Muscle of arm (tissue), 1 donor: ENCODE measurements at regions not wholly inside any gene's neighbourhood (a gene's known extent, or its start where the extent isn't known, plus 50 kb on each side); places are given as distances from the start of the nearest gene placed in this dataset.

Experiments used
- DNase-seq: peaks from one replicate; pipeline ENCODE4 v3.0.0-alpha.2; 2013

DNA sequence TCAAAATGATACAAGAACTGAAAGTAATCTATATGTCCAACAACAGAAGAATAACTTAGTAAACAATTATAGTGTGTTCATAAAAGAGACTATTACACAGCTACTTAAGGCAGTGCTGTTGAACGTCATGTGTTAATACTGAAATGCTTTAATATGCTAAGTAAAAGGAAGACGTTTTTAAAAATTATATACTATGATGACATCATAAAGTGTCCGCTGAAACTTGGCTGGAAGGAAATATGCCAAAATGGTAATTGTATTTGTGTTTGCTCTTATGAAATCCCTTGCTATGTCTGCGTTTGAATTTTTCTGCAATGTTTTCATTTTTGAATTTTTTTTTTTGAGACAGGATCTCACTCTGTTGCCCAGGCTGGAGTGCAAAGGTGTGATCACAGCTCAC is 679.3 kb downstream of the DHX35 start:
- DNase-seq: no peak

DNA sequence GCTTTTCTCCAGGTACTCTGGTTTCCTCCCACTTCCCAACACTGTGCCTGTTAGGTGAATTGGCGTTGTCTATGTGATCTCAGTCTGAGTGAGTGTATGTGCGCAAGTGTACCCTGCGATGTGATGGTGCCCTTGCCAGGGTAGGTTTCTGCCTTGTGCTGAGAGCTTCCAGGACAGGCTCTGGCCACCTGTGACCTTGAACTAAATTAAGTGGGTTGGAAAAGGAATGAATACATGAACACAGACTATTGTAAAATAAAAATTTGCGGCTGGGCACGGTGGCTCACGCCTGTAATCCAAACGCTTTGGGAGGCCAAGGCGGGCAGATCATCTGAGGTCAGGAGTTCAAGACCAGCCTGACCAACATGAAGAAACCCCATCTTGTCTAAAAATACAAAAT is 678.0 kb downstream of the DHX35 start:
- no peak for DNase-seq

DNA sequence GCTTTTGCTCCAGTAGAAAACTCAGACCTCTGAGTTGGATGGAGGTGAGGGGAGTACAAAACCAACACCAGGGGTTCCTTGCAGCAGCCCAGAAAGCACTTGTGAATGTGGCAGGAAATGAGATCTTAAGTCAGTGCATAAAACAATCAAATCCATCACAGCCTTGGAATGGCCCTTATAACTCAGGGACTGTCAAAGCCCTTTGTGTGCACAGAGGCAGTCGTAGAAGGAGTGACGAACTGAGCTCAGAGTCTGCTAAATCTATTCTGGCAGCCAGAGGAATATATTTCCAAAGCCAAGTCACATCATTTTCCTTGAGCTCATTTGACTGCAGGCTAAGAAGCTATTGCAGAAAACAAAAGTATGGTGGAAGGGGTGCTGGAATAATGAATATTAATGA is 676.6 kb downstream of the DHX35 start:
- DNase-seq: peak; percentile 66

DNA sequence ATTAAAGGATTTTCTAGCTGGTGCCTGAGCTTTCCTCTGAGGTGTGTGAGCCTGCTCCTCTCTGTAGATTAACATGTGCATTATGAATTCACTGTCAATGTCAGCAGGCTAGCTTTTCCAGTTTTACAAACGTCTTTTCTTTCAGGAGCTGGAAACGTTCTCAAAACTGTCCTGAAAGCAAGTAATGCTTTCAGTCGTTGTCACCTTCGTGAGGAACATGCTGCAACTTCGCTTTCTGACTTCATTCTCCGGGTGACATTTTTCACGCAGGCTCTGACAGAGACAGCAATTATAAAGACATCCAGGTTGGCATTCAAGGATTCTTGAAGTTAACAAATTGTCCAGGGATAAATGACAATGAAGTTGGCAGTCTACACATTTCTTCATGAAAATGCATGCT is 671.5 kb downstream of the DHX35 start:
- no peak for DNase-seq

DNA sequence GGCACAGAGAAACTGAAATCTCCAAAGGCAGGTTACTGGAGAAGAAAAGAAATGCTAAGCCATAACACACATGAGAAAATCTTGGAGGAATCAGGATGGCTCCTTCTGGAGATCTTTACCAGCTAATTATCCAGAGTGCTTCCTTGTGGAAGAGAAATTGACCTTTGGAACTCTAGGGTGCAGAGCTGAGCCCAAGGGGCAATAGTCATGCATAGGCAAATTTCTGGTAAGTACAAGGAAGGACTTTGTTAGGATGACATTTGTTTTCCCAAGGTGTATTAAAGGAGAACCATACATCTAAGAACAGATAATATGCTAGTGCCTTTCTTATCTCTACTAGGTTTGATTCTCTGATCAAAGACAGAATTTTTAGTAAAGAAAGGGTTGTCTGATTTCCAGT is 670.6 kb downstream of the DHX35 start:
- no peak for DNase-seq

DNA sequence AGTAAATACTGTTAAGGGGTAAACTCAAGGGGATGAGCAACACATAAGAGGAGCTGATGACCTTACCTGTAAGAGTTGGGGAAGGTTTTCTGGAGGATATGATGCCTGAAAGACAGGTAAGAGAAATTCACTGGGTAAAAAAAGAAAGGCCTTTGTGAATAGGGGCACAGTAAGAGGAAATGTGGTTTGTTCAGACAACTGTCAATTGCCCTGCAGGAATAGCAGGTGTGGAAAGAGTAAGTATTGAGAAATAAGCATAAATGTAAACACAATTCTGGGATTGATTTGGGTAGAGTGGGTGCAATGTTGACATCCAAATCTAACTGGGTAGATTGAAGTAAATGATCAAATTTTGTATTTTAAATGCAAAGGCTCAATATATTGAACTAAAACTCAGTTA is 670.0 kb downstream of the DHX35 start:
- no peak for DNase-seq

DNA sequence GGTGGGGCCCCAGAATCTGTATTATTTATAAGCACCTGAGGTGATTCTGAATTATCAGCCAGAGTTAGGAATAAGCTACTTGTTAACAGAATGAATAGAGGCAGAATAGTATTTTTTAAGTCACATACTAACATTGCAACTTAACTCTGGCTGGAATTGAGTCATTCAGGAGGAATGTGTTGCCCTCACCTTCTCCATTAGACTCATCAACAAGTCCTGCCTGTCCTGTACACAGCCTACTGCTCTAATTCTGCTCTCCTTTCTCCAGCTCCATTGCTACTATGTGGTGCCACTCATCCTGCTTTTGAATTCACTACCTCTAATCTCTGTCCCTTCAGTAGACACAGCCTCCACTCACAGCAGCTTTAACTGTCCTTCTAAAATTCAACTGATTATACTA is 669.4 kb downstream of the DHX35 start:
- DNase-seq: no peak

DNA sequence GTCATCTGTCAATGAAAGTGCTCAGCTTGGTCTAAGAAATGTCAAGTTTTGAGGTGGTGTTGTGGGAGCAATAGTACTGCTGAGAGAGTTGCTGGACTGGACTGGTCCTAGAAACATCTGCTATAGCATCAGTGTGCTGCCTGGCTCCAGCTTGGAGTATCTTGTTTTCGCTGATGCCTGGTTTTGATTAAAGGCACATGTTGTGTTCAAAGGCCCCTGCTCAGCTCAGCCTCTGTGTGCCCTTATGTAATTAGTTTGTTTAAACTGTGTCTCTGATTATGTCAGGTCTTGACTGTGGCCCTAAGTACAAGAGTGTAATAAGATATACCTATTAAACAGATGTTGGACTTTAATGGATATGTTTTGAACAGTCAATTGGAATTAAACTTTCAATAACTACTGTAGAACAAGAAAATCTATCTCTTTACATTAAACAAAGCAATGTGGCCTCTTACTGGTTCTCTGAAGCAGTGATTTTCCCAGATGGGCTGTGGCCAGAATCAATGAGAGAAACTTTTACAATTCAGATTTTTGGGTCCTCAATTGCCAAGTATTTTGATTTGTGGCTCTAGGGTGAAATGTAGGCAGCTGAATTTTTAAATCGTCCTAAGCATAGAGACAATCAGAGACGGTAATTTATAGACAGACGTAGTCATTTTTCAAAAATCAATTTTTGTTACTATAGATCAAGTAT is 668.2 kb downstream of the DHX35 start:
- no peak for DNase-seq

DNA sequence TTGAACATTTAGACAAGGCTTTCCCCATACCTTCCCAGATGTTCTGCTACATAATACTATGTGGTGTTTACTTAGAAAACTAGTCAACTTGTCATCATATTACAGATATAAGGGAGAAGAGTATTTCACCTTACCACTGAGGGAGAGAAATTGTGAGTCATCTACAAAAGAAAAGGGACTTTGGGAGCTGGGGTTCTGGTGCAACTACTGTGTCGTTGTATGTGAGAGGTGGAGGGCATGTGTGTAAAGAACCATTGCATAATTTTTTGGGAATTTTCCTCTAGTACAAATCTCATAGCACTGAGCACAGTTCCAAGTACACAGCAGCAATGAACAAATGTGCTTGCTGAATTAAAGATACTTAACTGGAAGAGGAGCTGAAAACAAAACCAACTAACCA is 665.6 kb downstream of the DHX35 start:
- DNase-seq: no peak

DNA sequence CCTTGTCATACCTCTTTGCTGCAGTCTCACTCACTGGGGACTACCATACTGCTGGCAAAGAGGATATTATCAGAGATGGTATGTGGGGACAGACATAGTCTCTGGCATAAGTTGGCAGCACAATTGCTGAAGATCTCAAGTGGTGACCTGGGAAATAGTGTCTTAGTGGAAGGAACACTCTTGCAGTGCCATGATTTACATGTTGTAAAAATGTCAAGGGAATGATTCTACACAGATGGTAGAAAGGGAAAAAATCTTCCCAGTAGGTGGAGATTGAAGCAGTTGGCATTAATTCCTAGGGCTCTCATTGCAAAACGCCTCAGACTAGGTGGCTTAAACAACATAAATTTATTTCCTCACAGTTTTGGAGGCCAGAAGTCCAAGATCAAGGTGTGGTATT is 662.2 kb downstream of the DHX35 start:
- DNase-seq: no peak

DNA sequence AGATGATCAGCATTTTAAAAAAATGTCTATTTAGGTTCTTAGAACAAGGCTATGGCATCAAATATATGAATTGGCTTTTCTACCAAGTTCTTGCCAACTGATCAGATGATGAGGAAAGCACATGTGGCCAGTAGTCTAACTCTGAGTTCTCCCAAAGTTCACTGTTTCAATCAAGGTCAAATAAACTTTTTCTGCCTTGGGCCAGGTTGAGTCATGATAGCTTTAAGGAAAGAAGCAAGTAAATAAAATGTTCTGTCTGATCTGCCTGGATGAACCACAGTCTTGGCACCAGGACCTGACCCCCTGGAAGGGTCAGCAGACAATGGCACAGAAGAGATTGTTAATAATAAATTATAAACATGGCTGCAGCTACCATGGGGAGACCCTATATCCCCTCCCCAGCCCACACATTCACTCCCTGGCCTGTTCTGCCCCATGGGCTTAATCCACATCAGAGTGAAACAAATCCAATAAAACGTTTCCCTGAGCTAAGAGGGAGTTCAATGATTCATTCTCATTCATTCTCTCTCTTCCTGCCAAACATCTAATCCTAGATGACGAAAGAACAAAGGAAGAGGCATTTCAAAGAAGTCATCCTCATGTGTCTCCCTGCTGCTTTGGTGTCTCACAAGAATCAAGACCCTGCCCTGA is 661.6 kb downstream of the DHX35 start:
- DNase-seq: no peak

DNA sequence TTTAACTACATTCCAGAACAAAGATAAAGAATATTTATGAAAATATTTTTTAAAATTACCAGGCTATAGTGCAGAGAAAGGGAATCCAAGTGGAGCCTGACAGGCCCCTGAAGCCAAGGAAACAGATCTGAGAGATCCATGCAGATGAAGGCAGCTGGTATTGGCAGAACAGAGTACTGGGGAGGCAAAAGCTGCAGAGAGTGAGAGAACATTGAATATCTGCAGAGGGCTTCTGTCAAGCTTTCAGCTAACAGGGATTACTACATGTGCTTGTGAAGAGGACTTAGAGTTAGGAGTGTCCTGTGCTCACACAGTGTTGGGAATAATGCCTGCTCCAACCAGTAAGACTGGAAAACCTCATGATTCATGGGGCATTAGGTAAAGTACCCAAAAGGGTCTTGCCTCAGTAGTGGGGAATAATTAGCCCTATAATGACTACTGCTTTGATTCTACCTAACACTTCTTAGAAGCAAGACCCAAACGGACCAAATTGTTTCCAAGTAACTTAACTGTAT is 657.2 kb downstream of the DHX35 start:
- DNase-seq: no peak

DNA sequence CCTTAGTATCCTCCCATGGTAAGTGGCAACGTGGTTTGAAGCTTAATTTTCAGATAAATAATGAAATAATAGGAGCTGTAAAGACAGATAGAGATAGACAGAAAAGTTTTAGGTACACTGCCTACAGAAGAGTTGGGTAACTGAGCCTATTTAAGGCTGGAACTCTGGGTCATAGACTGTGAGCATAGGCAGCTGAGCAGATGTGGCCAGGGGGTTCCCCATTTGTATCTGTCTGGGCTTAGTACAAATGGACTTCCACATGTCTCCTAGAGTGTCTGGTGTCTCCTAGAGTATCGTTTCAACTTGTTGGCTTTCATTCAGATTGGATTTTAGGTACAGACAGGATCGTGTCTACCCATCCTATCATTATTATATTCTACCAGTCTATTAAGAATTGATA is 649.8 kb downstream of the DHX35 start:
- no peak for DNase-seq

DNA sequence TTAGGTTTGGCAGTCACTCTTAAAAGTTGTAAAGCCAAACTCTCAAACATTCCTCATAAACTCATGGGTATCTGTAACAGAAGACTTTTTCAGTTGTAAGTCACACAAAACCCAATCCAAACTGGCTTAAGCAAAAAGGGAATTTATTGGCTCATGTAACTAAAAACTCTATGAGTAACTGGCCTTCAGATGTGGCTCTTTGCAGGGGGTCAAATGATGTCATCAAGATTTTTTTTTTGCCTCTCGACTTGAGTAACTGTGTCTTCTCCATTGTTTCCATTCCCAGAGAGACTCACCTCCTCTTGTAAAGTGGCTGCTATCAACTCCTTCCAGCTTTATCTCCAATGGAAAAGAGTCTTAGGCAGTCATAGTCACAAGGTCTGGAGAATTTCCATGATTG is 645.0 kb downstream of the DHX35 start:
- DNase-seq: no peak

DNA sequence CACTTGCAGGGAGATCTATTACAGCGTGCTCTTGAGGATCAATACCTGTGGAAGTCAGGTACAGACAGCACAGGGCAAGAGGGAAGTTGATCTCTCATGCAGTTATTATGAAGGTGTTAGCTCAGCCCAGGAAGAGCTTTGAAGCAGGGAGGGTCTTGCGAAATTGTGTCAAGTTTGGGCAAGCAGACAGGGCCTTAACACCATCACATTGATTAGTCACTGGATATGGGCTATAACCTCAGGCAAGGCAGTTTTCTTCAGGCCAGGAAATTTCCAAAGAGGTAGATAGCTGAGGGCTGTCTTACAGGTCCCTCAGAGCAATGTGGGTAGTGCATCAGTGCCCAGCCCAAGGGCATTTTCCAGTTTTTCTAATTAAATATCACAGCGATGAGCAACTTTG is 643.8 kb downstream of the DHX35 start:
- no peak for DNase-seq

DNA sequence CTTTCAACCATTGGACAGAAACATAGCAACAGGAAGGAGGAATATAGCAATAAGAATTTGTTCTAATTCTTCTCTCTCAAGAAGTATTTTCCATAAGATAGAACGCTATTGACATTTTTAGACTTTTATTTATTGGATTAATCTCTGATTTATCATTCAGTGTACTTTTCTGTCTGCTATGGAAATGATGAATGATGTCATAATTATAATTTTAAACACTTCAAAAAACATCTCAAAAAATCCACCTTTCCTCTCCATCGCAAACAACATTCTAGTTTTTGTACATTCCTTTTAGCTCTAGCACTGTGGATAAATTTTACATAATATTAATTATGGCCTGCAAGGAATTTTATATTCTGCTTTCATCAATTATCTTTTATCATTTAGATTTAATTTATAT is 643.2 kb downstream of the DHX35 start:
- DNase-seq: no peak

DNA sequence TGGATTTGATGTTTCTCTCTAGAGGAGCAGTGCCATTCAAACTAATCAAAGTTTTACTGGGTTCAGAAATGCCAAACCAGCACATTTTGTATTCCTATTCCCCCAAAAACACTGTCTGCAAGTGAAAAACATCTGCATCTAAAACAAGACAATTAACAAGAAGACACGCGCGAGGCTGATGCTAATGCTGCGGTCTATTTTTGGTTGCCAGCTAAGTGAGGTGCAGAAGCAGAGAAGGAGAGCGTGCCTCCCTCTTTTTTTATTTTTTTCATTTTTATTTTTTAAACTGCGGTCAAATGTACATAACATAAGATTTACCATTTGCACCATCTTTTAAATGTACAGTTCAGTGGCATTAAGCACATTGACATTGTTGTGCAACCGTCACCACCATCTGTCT is 641.1 kb downstream of the DHX35 start:
- DNase-seq: no peak

DNA sequence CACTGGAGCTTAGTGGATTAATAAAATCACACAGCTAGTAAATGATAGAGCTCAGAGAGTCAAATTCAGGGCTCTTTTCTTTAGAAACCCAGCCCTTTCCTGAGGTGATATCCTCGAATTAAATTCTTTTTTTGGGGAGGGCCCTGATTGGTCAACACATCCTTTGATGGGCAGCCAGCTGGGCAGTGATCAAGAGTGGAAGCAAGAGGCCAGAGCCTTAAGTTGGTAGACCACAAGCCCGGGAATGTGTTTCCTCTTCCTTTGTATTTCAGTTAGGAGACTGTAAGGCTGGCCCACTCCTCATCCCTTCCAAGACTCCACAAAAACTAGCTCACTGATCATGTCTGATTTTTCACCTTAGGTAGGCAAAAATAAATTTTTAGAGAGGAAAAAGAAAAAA is 640.5 kb downstream of the DHX35 start:
- no peak for DNase-seq

DNA sequence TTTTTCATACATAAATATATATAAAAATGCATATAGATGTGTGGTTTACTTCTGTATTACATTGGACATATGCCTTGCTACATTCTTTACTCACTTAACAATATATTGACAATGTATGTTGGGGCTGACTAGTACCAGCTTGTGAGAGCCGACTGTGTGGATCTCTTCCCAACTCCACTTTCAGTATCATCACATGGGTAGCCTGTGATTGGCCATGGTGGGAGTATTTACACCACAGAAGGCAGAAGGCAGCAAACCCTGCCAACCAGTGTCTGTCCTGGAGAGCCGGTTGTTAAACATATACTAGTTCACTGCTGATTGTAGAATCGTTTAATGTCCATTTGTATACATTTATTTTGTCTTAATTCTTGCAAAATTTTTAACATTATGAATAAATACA is 638.7 kb downstream of the DHX35 start:
- no peak for DNase-seq

DNA sequence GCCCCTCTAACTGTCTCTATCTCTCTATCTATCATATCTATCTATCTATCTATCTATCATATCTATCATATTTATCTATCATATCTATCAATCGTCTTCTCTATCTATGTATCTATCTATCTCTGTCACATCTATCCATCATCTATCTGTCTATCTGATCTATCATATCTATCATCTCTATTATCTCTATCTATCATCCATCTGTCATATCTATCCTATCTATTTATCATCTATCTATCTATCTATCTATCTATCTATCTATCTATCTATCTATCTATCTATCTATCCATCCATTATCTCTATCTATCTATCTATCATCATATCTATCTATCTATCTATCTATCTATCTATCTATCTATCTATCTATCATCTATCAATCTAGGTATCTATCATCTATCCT is 638.0 kb downstream of the DHX35 start:
- DNase-seq: no peak

DNA sequence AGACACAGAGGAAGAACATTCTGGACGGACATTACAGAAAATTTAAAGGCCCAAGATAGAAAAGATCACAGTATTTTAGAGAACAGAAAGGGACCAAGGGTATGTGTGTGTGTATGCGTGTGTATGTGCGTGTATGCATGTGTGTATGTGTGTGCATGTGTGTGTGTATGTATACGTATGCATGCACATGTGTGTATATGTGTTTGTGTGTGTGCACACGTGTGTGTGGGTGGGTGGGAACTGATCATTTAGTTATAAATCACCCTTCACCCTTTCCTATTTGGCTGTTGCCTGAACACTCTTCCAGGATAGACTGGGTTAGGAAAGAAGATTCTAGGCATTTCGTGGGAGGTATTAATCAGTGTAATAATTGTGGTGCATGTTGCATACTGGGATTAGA is 634.4 kb downstream of the DHX35 start:
- no peak for DNase-seq

DNA sequence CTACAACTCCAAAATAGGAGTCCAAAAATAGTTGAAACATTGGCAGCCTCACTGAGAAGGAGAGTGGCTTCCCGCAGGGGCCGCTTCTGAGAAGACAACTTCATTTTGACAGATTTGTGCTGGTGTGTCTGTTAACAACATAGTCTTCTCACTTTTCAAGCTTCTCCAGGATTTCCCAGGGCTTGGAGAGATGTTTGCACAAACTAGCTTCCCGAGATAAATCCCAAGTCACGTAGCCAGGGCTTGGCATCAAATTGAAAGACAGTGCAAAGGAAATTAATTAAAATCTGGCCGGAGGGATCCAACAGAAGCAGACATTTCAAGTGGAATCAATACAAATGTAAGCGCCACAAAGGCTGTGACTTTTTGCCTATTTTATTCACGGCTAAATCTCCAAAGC is 630.2 kb downstream of the DHX35 start:
- no peak for DNase-seq

DNA sequence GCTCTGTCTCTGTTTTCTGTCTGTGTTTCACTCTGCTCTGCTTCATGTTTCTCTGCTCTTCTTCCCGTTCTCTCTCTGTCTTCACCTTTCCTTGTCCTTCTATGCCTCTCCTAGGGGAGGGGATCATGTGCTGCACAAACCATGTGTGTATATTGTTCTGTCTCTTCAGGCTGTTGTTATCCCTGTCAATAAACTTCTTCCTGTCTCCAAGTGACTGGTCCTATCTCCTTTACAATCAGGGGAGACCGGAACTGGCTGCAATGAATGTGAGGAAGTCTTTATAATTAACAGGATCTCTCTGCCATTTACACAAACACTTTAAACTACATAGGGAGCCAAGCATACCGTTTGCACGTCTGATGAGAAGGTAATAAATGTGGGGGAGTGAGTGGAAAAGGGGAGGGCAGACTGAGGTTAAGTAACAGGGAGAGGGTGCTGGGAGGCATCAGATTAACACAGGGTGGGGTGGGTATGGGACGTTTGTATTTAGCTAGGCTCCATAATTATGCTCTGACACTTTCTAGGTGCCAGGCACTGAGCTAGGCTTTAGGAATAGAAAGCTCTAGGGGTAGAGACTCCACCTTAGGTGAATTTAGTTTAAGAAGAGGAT is 626.1 kb downstream of the DHX35 start:
- no peak for DNase-seq

DNA sequence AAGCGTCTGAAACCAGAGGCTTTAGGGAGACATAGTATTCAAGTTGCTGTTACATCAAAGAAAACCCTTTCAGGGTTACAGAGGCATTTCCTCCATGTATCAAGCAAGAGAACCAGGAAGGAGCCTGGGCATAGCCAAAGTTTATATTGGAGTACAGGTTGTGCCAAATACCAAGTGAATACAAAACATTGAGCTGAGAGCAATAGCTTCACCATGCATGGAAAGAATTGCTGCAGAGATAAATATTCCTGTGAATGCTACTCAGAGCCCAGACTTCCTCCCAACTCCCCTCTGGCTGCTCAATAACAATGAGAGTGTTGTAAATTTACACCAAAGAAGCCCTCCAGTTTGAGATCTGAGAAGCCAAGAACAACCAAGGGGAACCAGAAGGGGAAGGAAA is 618.9 kb downstream of the DHX35 start:
- no peak for DNase-seq
